Body of pancreas (tissue), 4 donors: ENCODE measurements at regions not wholly inside any gene's neighbourhood (a gene's known extent, or its start where the extent isn't known, plus 50 kb on each side); places are given as distances from the start of the nearest gene placed in this dataset.

Source experiments
- POLR2A ChIP-seq, 3 donors: fragments of 450-650 bp; IDR thresholded peaks; one replicate each; pipeline ENCODE4 v1.6.1; 2016; ENCODE audit warnings: antibody characterized with exemption in 3 of 3, mild to moderate bottlenecking in 2 of 3
- TF ChIP-seq, protein P1 (sequence below), 7 experiments: fragments of 450-650 bp in 4 of 7; fragments of 200-600 bp in 3 of 7; sonication (generic) in 3 of 7; IDR thresholded peaks; one replicate each; pipeline ENCODE4 v1.5.1; 2016 to 2019; ENCODE audit warnings: antibody characterized with exemption in 7 of 7

DNA sequence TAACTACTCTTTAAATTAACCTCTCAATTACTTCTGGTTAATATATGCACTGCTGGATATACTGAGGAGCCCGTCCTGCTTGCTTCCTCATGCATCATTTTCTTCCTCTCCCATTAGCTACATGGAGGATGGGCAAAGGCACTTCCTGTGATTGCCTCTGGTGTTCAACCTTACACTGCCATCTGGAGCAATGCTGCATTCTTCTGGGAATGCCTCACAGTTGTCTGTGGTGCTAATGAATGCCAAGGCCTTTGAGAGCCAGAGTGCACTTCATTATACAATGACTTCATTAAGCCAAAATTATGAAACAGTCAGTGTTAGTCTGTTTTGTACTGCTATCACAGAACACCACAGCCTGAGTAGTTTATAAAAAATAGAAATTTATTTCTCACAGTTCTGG is 134.8 kb upstream of the DOCK10 start:
- TF ChIP-seq, protein P1, sequence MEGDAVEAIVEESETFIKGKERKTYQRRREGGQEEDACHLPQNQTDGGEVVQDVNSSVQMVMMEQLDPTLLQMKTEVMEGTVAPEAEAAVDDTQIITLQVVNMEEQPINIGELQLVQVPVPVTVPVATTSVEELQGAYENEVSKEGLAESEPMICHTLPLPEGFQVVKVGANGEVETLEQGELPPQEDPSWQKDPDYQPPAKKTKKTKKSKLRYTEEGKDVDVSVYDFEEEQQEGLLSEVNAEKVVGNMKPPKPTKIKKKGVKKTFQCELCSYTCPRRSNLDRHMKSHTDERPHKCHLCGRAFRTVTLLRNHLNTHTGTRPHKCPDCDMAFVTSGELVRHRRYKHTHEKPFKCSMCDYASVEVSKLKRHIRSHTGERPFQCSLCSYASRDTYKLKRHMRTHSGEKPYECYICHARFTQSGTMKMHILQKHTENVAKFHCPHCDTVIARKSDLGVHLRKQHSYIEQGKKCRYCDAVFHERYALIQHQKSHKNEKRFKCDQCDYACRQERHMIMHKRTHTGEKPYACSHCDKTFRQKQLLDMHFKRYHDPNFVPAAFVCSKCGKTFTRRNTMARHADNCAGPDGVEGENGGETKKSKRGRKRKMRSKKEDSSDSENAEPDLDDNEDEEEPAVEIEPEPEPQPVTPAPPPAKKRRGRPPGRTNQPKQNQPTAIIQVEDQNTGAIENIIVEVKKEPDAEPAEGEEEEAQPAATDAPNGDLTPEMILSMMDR (IDR thresholded peaks at IDR 0.05): no peak
- no peak for TF ChIP-seq POLR2A (IDR thresholded peaks at IDR 0.05)
